ENCODE measurements at regions not wholly inside any gene's neighbourhood (a gene's known extent, or its start where the extent isn't known, plus 50 kb on each side); places are given as distances from the start of the nearest gene placed in this dataset.

DNA sequence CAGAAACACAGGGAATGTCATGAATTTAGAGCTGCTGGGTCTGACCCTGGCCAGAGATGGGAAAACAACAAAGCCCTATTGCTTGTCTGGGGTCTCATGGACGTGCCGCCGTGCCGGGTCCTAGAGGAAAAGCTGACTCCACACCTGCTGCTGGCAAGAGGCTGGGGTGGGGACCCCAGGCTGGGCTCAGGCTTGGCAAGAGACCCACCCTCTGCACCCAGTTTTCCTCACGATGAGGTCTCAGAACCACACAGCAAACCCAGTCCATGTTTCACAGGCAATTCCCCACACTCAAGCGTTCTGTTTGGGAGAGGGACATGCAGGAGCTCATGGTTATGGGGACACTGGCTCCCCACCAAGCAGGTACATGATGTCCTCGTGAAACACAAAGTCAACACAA lies 367.3 kb upstream of the SALL3 start:
- H3K4me1 Mint-ChIP-seq: no peaks in the 10 kb centered on the region
- no peaks in the 10 kb centered on the region for H3K27me3 Mint-ChIP-seq
- no peak for ATAC-seq (ENCODE audit: low read depth in 2 of 2)
- no peaks in the 10 kb centered on the region for H3K36me3 ChIP-seq (ENCODE audit: control insufficient read depth, insufficient read depth, low read length)
- H3K27ac Mint-ChIP-seq: no peak overlapping the region
- H3K36me3 Mint-ChIP-seq: no peaks in the 10 kb centered on the region
- no peak overlapping the region for H3K4me3 Mint-ChIP-seq
- no peak overlapping the region for H3K4me3 ChIP-seq (ENCODE audit: low read depth, low read length)
- peaks cover 0 to 29% (median 5%) of the 10 kb centered on the region in 7 donors for H3K9me3 Mint-ChIP-seq
- no peak overlapping the region for H3K27ac ChIP-seq (ENCODE audit: insufficient read depth, low read length, poor library complexity, severe bottlenecking)
- no peaks in the 10 kb centered on the region for H3K27me3 ChIP-seq (ENCODE audit: control insufficient read depth, insufficient read depth, low read length)
- DNase-seq: no peak
- H3K4me1 ChIP-seq (ENCODE audit: control insufficient read depth, insufficient read depth, low read length, poor library complexity, severe bottlenecking): no peaks in the 10 kb centered on the region
- peaks cover 3 to 4% of the 10 kb centered on the region in 2 experiments for H3K9me3 ChIP-seq (ENCODE audit: control insufficient read depth in 2 of 2, low read length in 2 of 2)

DNA sequence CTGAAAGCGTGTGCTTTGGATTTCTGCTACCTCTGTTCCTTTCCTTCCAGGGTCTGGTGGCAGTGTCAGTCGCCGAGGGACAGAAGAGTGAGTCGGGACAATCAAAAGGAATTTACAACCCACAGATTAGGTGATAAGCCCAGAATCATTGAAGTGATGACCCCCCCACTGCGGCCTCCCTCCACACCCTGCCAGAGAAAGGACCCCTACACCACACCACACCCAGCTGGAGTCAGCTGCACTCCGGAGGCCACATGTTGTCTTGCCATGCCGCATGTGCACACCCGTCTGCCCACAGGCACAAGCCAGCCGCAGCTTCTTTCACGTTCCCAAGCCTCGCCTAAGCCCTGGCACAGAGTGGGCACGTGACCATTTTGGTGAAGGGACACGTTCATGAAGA lies 366.8 kb upstream of the SALL3 start:
- no peaks in the 10 kb centered on the region for H3K27me3 Mint-ChIP-seq
- no peaks in the 10 kb centered on the region for H3K36me3 Mint-ChIP-seq
- no peaks in the 10 kb centered on the region for H3K4me1 Mint-ChIP-seq
- no peaks in the 10 kb centered on the region for H3K4me1 ChIP-seq (ENCODE audit: control insufficient read depth, insufficient read depth, low read length, poor library complexity, severe bottlenecking)
- H3K9me3 Mint-ChIP-seq: peaks cover 0 to 33% (median 5%) of the 10 kb centered on the region in 7 donors
- peaks cover 3 to 4% of the 10 kb centered on the region in 2 experiments for H3K9me3 ChIP-seq (ENCODE audit: control insufficient read depth in 2 of 2, low read length in 2 of 2)
- H3K4me3 ChIP-seq (ENCODE audit: low read depth, low read length): no peak overlapping the region
- H3K36me3 ChIP-seq (ENCODE audit: control insufficient read depth, insufficient read depth, low read length): no peaks in the 10 kb centered on the region
- no peak overlapping the region for H3K27ac Mint-ChIP-seq
- H3K27ac ChIP-seq (ENCODE audit: insufficient read depth, low read length, poor library complexity, severe bottlenecking): no peak overlapping the region
- ATAC-seq (ENCODE audit: low read depth in 2 of 2) (no peak), DNase-seq (no peak)
- no peak overlapping the region for H3K4me3 Mint-ChIP-seq
- no peaks in the 10 kb centered on the region for H3K27me3 ChIP-seq (ENCODE audit: control insufficient read depth, insufficient read depth, low read length)

GRCh38 chr18:78618726-78619125 lies 360.9 kb upstream of the SALL3 start:
- Histone ChIP-seq H3K36me3 (ENCODE audit: control insufficient read depth, insufficient read depth, low read length) (no peaks in the 10 kb centered on the region), H3K27ac (ENCODE audit: insufficient read depth, low read length, poor library complexity, severe bottlenecking) (no peak overlapping the region), H3K4me3 (ENCODE audit: low read depth, low read length) (no peak overlapping the region), H3K9me3 (ENCODE audit: control insufficient read depth in 2 of 2, low read length in 2 of 2) (peaks cover 3 to 4% of the 10 kb centered on the region in 2 experiments), H3K4me1 (ENCODE audit: control insufficient read depth, insufficient read depth, low read length, poor library complexity, severe bottlenecking) (no peaks in the 10 kb centered on the region), H3K27me3 (ENCODE audit: control insufficient read depth, insufficient read depth, low read length) (no peaks in the 10 kb centered on the region)
- Mint-ChIP-seq H3K36me3 (no peaks in the 10 kb centered on the region), H3K27me3 (no peaks in the 10 kb centered on the region), H3K4me1 (no peaks in the 10 kb centered on the region), H3K9me3 (peaks cover 0 to 28% (median 4%) of the 10 kb centered on the region in 7 donors), H3K27ac (no peak overlapping the region), H3K4me3 (no peak overlapping the region)
- no peak for DNase-seq
- ATAC-seq (ENCODE audit: low read depth in 2 of 2): no peak

DNA sequence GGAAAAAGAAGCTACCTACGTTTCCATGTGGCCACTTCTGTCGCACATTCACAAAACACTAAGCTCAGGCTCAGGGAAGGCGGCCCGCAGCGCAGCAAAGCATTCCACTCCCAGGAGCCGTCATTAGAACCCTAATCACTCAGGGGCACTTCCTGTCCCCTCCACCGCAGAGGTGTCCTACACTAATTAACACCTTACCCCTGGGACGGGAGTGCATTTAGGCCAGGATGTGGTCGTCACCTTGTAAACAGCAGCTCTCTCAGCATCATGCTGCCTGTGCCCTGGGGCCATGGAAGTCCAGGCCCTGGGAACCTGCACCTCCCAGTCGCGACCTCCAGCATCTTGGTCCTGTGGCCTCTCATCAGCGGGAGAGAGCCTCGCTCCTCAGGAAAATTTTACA lies 359.8 kb upstream of the SALL3 start:
- H3K9me3 ChIP-seq (ENCODE audit: control insufficient read depth in 2 of 2, low read length in 2 of 2): peaks cover under 1 to 4% of the 10 kb centered on the region in 2 experiments
- no peak overlapping the region for H3K27ac Mint-ChIP-seq
- H3K27me3 ChIP-seq (ENCODE audit: control insufficient read depth, insufficient read depth, low read length): no peaks in the 10 kb centered on the region
- H3K36me3 Mint-ChIP-seq: no peaks in the 10 kb centered on the region
- no peak overlapping the region for H3K4me3 Mint-ChIP-seq
- no peaks in the 10 kb centered on the region for H3K4me1 ChIP-seq (ENCODE audit: control insufficient read depth, insufficient read depth, low read length, poor library complexity, severe bottlenecking)
- H3K4me3 ChIP-seq (ENCODE audit: low read depth, low read length): no peak overlapping the region
- H3K27ac ChIP-seq (ENCODE audit: insufficient read depth, low read length, poor library complexity, severe bottlenecking): no peak overlapping the region
- peaks cover 0 to 26% (median 5%) of the 10 kb centered on the region in 7 donors for H3K9me3 Mint-ChIP-seq
- H3K27me3 Mint-ChIP-seq: no peaks in the 10 kb centered on the region
- DNase-seq (no peak), ATAC-seq (ENCODE audit: low read depth in 2 of 2) (no peak)
- H3K36me3 ChIP-seq (ENCODE audit: control insufficient read depth, insufficient read depth, low read length): no peaks in the 10 kb centered on the region
- H3K4me1 Mint-ChIP-seq: no peaks in the 10 kb centered on the region

- no peaks in the 10 kb centered on the region for H3K27me3 ChIP-seq (ENCODE audit: control insufficient read depth, insufficient read depth, low read length)
- no peak overlapping the region for H3K4me3 ChIP-seq (ENCODE audit: low read depth, low read length)
- no peak overlapping the region for H3K27ac Mint-ChIP-seq
- no peaks in the 10 kb centered on the region for H3K4me1 Mint-ChIP-seq
- H3K4me3 Mint-ChIP-seq: no peak overlapping the region
- no peaks in the 10 kb centered on the region for H3K4me1 ChIP-seq (ENCODE audit: control insufficient read depth, insufficient read depth, low read length, poor library complexity, severe bottlenecking)
- peaks cover 0 to 4% of the 10 kb centered on the region in 2 experiments for H3K9me3 ChIP-seq (ENCODE audit: control insufficient read depth in 2 of 2, low read length in 2 of 2)
- DNase-seq: no peak
- H3K36me3 ChIP-seq (ENCODE audit: control insufficient read depth, insufficient read depth, low read length): no peaks in the 10 kb centered on the region
- ATAC-seq (ENCODE audit: low read depth in 2 of 2): no peak
- no peak overlapping the region for H3K27ac ChIP-seq (ENCODE audit: insufficient read depth, low read length, poor library complexity, severe bottlenecking)
- H3K9me3 Mint-ChIP-seq: peaks cover 0 to 22% (median 4%) of the 10 kb centered on the region in 7 donors
- H3K36me3 Mint-ChIP-seq: no peaks in the 10 kb centered on the region
- H3K27me3 Mint-ChIP-seq: no peaks in the 10 kb centered on the region
Measured at GRCh38 chr18:78620326-78620725, 359.3 kb upstream of the SALL3 start.

- Mint-ChIP-seq H3K36me3 (no peaks in the 10 kb centered on the region), H3K27me3 (no peaks in the 10 kb centered on the region), H3K4me3 (no peak overlapping the region), H3K27ac (no peak overlapping the region), H3K4me1 (no peaks in the 10 kb centered on the region), H3K9me3 (peaks cover 0 to 17% (median 2%) of the 10 kb centered on the region in 7 donors)
- Histone ChIP-seq H3K9me3 (ENCODE audit: control insufficient read depth in 2 of 2, low read length in 2 of 2) (peaks cover 0 to 4% of the 10 kb centered on the region in 2 experiments), H3K27ac (ENCODE audit: insufficient read depth, low read length, poor library complexity, severe bottlenecking) (no peak overlapping the region), H3K4me3 (ENCODE audit: low read depth, low read length) (no peak overlapping the region), H3K36me3 (ENCODE audit: control insufficient read depth, insufficient read depth, low read length) (no peaks in the 10 kb centered on the region), H3K27me3 (ENCODE audit: control insufficient read depth, insufficient read depth, low read length) (no peaks in the 10 kb centered on the region), H3K4me1 (ENCODE audit: control insufficient read depth, insufficient read depth, low read length, poor library complexity, severe bottlenecking) (no peaks in the 10 kb centered on the region)
- DNase-seq: no peak
- ATAC-seq (ENCODE audit: low read depth in 2 of 2): no peak
Measured at GRCh38 chr18:78621141-78621755, 358.4 kb upstream of the SALL3 start.

- Mint-ChIP-seq H3K4me3 (no peak overlapping the region), H3K36me3 (no peaks in the 10 kb centered on the region), H3K4me1 (no peaks in the 10 kb centered on the region), H3K9me3 (peaks cover 0 to 5% (median 2%) of the 10 kb centered on the region in 7 donors), H3K27ac (no peak overlapping the region), H3K27me3 (no peaks in the 10 kb centered on the region)
- ATAC-seq (ENCODE audit: low read depth in 2 of 2): no peak
- DNase-seq: no peak
- H3K27ac ChIP-seq (ENCODE audit: insufficient read depth, low read length, poor library complexity, severe bottlenecking): no peak overlapping the region
- no peak overlapping the region for H3K4me3 ChIP-seq (ENCODE audit: low read depth, low read length)
- H3K4me1 ChIP-seq (ENCODE audit: control insufficient read depth, insufficient read depth, low read length, poor library complexity, severe bottlenecking): no peaks in the 10 kb centered on the region
- no peaks in the 10 kb centered on the region for H3K36me3 ChIP-seq (ENCODE audit: control insufficient read depth, insufficient read depth, low read length)
- H3K9me3 ChIP-seq (ENCODE audit: control insufficient read depth in 2 of 2, low read length in 2 of 2): no peaks in the 10 kb centered on the region
- no peaks in the 10 kb centered on the region for H3K27me3 ChIP-seq (ENCODE audit: control insufficient read depth, insufficient read depth, low read length)
Measured at GRCh38 chr18:78622251-78622906, 357.2 kb upstream of the SALL3 start.
